ENCODE measurements at regions not wholly inside any gene's neighbourhood (a gene's known extent, or its start where the extent isn't known, plus 50 kb on each side); places are given as distances from the start of the nearest gene placed in this dataset.
A peak's percentile ranks its signal among the peaks of the same experiment; 100 is the strongest.

- Histone ChIP-seq H3K36me3 (ENCODE audit: control insufficient read depth in 3 of 3, insufficient read depth in 3 of 3, low read length in 3 of 3) (no peaks in the 10 kb centered on the region), H3K27me3 (ENCODE audit: control insufficient read depth in 3 of 3, insufficient read depth in 3 of 3, low read length in 3 of 3) (peaks cover 50 to 74% (median 72%) of the 10 kb centered on the region in 3 donors), H3K27ac (ENCODE audit: low read depth, low read length) (no peak overlapping the region), H3K9me3 (ENCODE audit: control insufficient read depth in 3 of 3, low read length in 3 of 3) (no peaks in the 10 kb centered on the region), H3K4me3 (ENCODE audit: low read length in 3 of 3) (no peak overlapping the region), H3K4me1 (ENCODE audit: control insufficient read depth in 3 of 3, insufficient read depth in 3 of 3, low read length in 3 of 3) (no peaks in the 10 kb centered on the region), H3K9ac (ENCODE audit: low read depth in 1 of 3, low read length in 3 of 3) (no peak overlapping the region)
Measured at GRCh38 chr9:135268981-135269380, 181.5 kb downstream of the OLFM1 start.

GRCh38 chr9:135269912-135270830 is 182.7 kb downstream of the OLFM1 start:
- Histone ChIP-seq H3K4me1 (ENCODE audit: control insufficient read depth in 3 of 3, insufficient read depth in 3 of 3, low read length in 3 of 3) (no peaks in the 10 kb centered on the region), H3K9ac (ENCODE audit: low read depth in 1 of 3, low read length in 3 of 3) (no peak overlapping the region), H3K4me3 (ENCODE audit: low read length in 3 of 3) (no peak overlapping the region), H3K36me3 (ENCODE audit: control insufficient read depth in 3 of 3, insufficient read depth in 3 of 3, low read length in 3 of 3) (no peaks in the 10 kb centered on the region), H3K27me3 (ENCODE audit: control insufficient read depth in 3 of 3, insufficient read depth in 3 of 3, low read length in 3 of 3) (peaks cover 58 to 76% (median 75%) of the 10 kb centered on the region in 3 donors), H3K27ac (ENCODE audit: low read depth, low read length) (no peak overlapping the region), H3K9me3 (ENCODE audit: control insufficient read depth in 3 of 3, low read length in 3 of 3) (no peaks in the 10 kb centered on the region)

GRCh38 chr9:135271425-135271824 is 184.0 kb downstream of the OLFM1 start:
- H3K4me1 ChIP-seq (ENCODE audit: control insufficient read depth in 3 of 3, insufficient read depth in 3 of 3, low read length in 3 of 3), result no peaks in the 10 kb centered on the region
- no peaks in the 10 kb centered on the region for H3K36me3 ChIP-seq (ENCODE audit: control insufficient read depth in 3 of 3, insufficient read depth in 3 of 3, low read length in 3 of 3)
- H3K27ac ChIP-seq (ENCODE audit: low read depth, low read length), result no peak overlapping the region
- H3K27me3 ChIP-seq (ENCODE audit: control insufficient read depth in 3 of 3, insufficient read depth in 3 of 3, low read length in 3 of 3), result peaks cover 57 to 77% (median 76%) of the 10 kb centered on the region in 3 donors
- no peaks in the 10 kb centered on the region for H3K9me3 ChIP-seq (ENCODE audit: control insufficient read depth in 3 of 3, low read length in 3 of 3)
- H3K4me3 ChIP-seq (ENCODE audit: low read length in 3 of 3), result no peak overlapping the region
- H3K9ac ChIP-seq (ENCODE audit: low read depth in 1 of 3, low read length in 3 of 3), result no peak overlapping the region

DNA sequence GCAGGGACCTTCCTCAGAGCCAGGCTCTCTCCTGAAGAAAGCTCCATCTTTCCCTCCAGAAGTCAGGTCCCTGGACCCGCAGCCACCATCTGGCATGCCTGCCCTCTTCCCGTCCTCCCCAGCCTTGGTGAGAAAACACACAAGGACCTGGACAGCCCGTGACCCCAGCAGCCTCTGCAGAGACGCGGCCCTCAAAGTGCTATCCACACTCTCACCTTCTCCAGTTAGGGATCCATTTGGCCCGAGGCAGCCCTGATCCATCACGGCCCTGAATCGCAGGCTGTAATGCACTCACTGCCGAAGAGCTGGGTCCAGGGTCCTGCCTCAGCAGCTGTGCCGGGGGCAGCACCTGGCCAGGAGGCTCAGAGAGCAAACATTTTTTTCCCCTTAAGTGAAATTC is 185.1 kb downstream of the OLFM1 start:
- H3K4me1 ChIP-seq (ENCODE audit: control insufficient read depth in 3 of 3, insufficient read depth in 3 of 3, low read length in 3 of 3), result no peaks in the 10 kb centered on the region
- no peaks in the 10 kb centered on the region for H3K36me3 ChIP-seq (ENCODE audit: control insufficient read depth in 3 of 3, insufficient read depth in 3 of 3, low read length in 3 of 3)
- peaks cover 57 to 80% (median 80%) of the 10 kb centered on the region in 3 donors for H3K27me3 ChIP-seq (ENCODE audit: control insufficient read depth in 3 of 3, insufficient read depth in 3 of 3, low read length in 3 of 3)

DNA sequence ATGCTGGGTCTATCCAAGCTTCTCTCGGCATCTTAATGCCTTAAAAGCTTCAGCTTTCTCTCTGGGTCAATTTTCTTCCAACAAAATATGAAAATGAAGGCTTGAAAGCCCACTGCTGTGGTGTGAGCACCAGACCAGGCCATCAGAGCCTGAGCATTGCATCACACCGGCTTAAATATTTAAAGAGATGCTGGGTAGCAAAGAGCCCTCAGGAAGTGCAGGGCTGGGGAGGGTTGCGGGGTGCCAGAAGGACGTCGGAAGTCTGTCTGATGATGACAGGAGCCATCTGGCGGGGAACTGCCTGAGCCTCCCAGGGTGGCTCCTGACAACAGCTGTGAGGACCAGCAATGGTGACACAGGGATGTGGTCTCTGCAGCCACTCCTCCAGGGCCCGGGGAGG is 185.5 kb downstream of the OLFM1 start:
- no peaks in the 10 kb centered on the region for H3K36me3 ChIP-seq (ENCODE audit: control insufficient read depth in 3 of 3, insufficient read depth in 3 of 3, low read length in 3 of 3)
- no peaks in the 10 kb centered on the region for H3K4me1 ChIP-seq (ENCODE audit: control insufficient read depth in 3 of 3, insufficient read depth in 3 of 3, low read length in 3 of 3)
- H3K27me3 ChIP-seq (ENCODE audit: control insufficient read depth in 3 of 3, insufficient read depth in 3 of 3, low read length in 3 of 3), result peaks cover 60 to 84% (median 80%) of the 10 kb centered on the region in 3 donors
- H3K27ac ChIP-seq (ENCODE audit: low read depth, low read length), result no peak overlapping the region
- H3K9me3 ChIP-seq (ENCODE audit: control insufficient read depth in 3 of 3, low read length in 3 of 3), result no peaks in the 10 kb centered on the region
- H3K9ac ChIP-seq (ENCODE audit: low read depth in 1 of 3, low read length in 3 of 3), result no peak overlapping the region
- no peak overlapping the region for H3K4me3 ChIP-seq (ENCODE audit: low read length in 3 of 3)

More for the DNA sequence above, 185.1 kb downstream of the OLFM1 start:
- Histone ChIP-seq H3K4me3 (ENCODE audit: low read length in 3 of 3) (no peak overlapping the region), H3K27ac (ENCODE audit: low read depth, low read length) (no peak overlapping the region), H3K9ac (ENCODE audit: low read depth in 1 of 3, low read length in 3 of 3) (no peak overlapping the region), H3K9me3 (ENCODE audit: control insufficient read depth in 3 of 3, low read length in 3 of 3) (no peaks in the 10 kb centered on the region)

DNA sequence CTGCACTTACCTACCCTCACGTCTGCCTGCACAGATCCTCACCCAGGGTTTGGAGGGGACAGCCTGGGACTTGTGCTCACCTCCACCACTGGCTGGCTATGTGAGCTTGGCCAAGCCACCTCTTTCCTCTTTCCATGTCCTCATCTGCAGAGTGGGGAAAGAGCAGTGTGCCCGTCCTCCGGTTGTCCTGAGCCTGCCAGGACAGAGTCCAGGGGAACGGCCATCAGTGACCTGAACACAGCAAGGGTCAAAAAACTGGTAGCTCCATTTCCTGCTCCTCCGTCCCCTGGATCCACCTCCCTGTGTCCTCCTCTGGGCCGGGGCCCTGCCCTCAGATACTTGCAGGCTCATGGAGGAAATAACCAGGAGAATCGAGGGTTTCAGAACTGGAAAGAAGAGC is 187.7 kb downstream of the OLFM1 start:
- peaks cover 60 to 89% (median 87%) of the 10 kb centered on the region in 3 donors for H3K27me3 ChIP-seq (ENCODE audit: control insufficient read depth in 3 of 3, insufficient read depth in 3 of 3, low read length in 3 of 3)
- H3K36me3 ChIP-seq (ENCODE audit: control insufficient read depth in 3 of 3, insufficient read depth in 3 of 3, low read length in 3 of 3), result no peaks in the 10 kb centered on the region

GRCh38 chr9:135275571-135276289 is 188.3 kb downstream of the OLFM1 start:
- no peaks in the 10 kb centered on the region for H3K4me1 ChIP-seq (ENCODE audit: control insufficient read depth in 3 of 3, insufficient read depth in 3 of 3, low read length in 3 of 3)
- no peak overlapping the region for H3K27ac ChIP-seq (ENCODE audit: low read depth, low read length)
- peaks cover 57 to 92% (median 91%) of the 10 kb centered on the region in 3 donors for H3K27me3 ChIP-seq (ENCODE audit: control insufficient read depth in 3 of 3, insufficient read depth in 3 of 3, low read length in 3 of 3)
- H3K9ac ChIP-seq (ENCODE audit: low read depth in 1 of 3, low read length in 3 of 3), result peak overlapping the region in 1 of 3 donors; percentile 4
- H3K9me3 ChIP-seq (ENCODE audit: control insufficient read depth in 3 of 3, low read length in 3 of 3), result no peaks in the 10 kb centered on the region
- H3K36me3 ChIP-seq (ENCODE audit: control insufficient read depth in 3 of 3, insufficient read depth in 3 of 3, low read length in 3 of 3), result no peaks in the 10 kb centered on the region
- H3K4me3 ChIP-seq (ENCODE audit: low read length in 3 of 3), result no peak overlapping the region

More for the DNA sequence above, 187.7 kb downstream of the OLFM1 start:
- H3K27ac ChIP-seq (ENCODE audit: low read depth, low read length), result no peak overlapping the region
- H3K4me1 ChIP-seq (ENCODE audit: control insufficient read depth in 3 of 3, insufficient read depth in 3 of 3, low read length in 3 of 3), result no peaks in the 10 kb centered on the region
- H3K9me3 ChIP-seq (ENCODE audit: control insufficient read depth in 3 of 3, low read length in 3 of 3), result no peaks in the 10 kb centered on the region
- no peak overlapping the region for H3K4me3 ChIP-seq (ENCODE audit: low read length in 3 of 3)
- H3K9ac ChIP-seq (ENCODE audit: low read depth in 1 of 3, low read length in 3 of 3), result no peak overlapping the region

GRCh38 chr9:135277219-135278201 is 190.0 kb downstream of the OLFM1 start:
- H3K27ac ChIP-seq (ENCODE audit: low read depth, low read length), result no peak overlapping the region
- no peaks in the 10 kb centered on the region for H3K9me3 ChIP-seq (ENCODE audit: control insufficient read depth in 3 of 3, low read length in 3 of 3)
- H3K27me3 ChIP-seq (ENCODE audit: control insufficient read depth in 3 of 3, insufficient read depth in 3 of 3, low read length in 3 of 3), result peaks cover 57 to 93% (median 86%) of the 10 kb centered on the region in 3 donors
- no peak overlapping the region for H3K9ac ChIP-seq (ENCODE audit: low read depth in 1 of 3, low read length in 3 of 3)
- H3K4me3 ChIP-seq (ENCODE audit: low read length in 3 of 3), result no peak overlapping the region
- H3K36me3 ChIP-seq (ENCODE audit: control insufficient read depth in 3 of 3, insufficient read depth in 3 of 3, low read length in 3 of 3), result no peaks in the 10 kb centered on the region
- peaks cover 3 to 11% (median 10%) of the 10 kb centered on the region in 3 donors for H3K4me1 ChIP-seq (ENCODE audit: control insufficient read depth in 3 of 3, insufficient read depth in 3 of 3, low read length in 3 of 3)

GRCh38 chr9:135278586-135278985 is 191.1 kb downstream of the OLFM1 start:
- Histone ChIP-seq H3K4me1 (ENCODE audit: control insufficient read depth in 3 of 3, insufficient read depth in 3 of 3, low read length in 3 of 3) (peaks cover 3 to 11% (median 10%) of the 10 kb centered on the region in 3 donors), H3K9ac (ENCODE audit: low read depth in 1 of 3, low read length in 3 of 3) (no peak overlapping the region), H3K9me3 (ENCODE audit: control insufficient read depth in 3 of 3, low read length in 3 of 3) (no peaks in the 10 kb centered on the region), H3K4me3 (ENCODE audit: low read length in 3 of 3) (no peak overlapping the region), H3K27me3 (ENCODE audit: control insufficient read depth in 3 of 3, insufficient read depth in 3 of 3, low read length in 3 of 3) (peaks cover 51 to 92% (median 86%) of the 10 kb centered on the region in 3 donors), H3K27ac (ENCODE audit: low read depth, low read length) (no peak overlapping the region), H3K36me3 (ENCODE audit: control insufficient read depth in 3 of 3, insufficient read depth in 3 of 3, low read length in 3 of 3) (no peaks in the 10 kb centered on the region)
